Activated CD8-positive, alpha-beta T cell treated with anti-CD3 and anti-CD28 coated beads for 36 hours (primary cell): ENCODE measurements at regions not wholly inside any gene's neighbourhood (a gene's known extent, or its start where the extent isn't known, plus 50 kb on each side); places are given as distances from the start of the nearest gene placed in this dataset.

ENCODE experiments used
- ATAC-seq: fragments of 200-7000 bp; cut with Tn5 transposase; one replicate; pipeline ENCODE4 v1.10.0; 2021; ENCODE audit warnings: mild to moderate bottlenecking, moderate library complexity
- CTCF ChIA-PET: fragments of 350-600 bp; sonication (Branson Sonifier 250); formaldehyde crosslinking; loops from one replicate; lab custom pipeline; 2021; ENCODE audit warnings: antibody characterized with exemption; lab: Charles Lee
- POLR2A ChIA-PET: fragments of 350-600 bp; sonication (Branson Sonifier 250); formaldehyde crosslinking; loops from one replicate; lab custom pipeline; 2021; ENCODE audit warnings: antibody characterized with exemption; lab: Charles Lee
- DNase-seq: peaks from one replicate; pipeline ENCODE4 v3.0.0-alpha.2; 2020
- H3K27ac Mint-ChIP-seq: one replicate; pipeline ENCODE4 v1.8.0; 2021; ENCODE audit warnings: mild to moderate bottlenecking, mixed read lengths
- H3K27me3 Mint-ChIP-seq: one replicate; pipeline ENCODE4 v1.8.0; 2021; ENCODE audit warnings: mixed read lengths
- H3K36me3 Mint-ChIP-seq: one replicate; pipeline ENCODE4 v1.8.0; 2021; ENCODE audit warnings: low read depth, mixed read lengths
- H3K4me1 Mint-ChIP-seq: one replicate; pipeline ENCODE4 v1.8.0; 2021; ENCODE audit warnings: low read depth, mixed read lengths
- H3K4me3 Mint-ChIP-seq: one replicate; pipeline ENCODE4 v1.8.0; 2021; ENCODE audit warnings: mild to moderate bottlenecking, moderate library complexity, mixed read lengths
- H3K9me3 Mint-ChIP-seq: one replicate; pipeline ENCODE4 v1.8.0; 2021; ENCODE audit warnings: mixed read lengths
- intact Hi-C: fragments of 100-400 bp; cut with micrococcal nuclease; formaldehyde crosslinking; loops from one replicate; pipeline ENCODE4 v1.10.0; 2022
- TF ChIP-seq, protein P1 (sequence below): fragments of 200-600 bp; IDR thresholded peaks from one replicate; pipeline ENCODE4 v1.8.0; 2022; ENCODE audit warnings: antibody characterized with exemption, mild to moderate bottlenecking

- no peak overlapping the region for H3K27ac Mint-ChIP-seq
- TF ChIP-seq, protein P1, sequence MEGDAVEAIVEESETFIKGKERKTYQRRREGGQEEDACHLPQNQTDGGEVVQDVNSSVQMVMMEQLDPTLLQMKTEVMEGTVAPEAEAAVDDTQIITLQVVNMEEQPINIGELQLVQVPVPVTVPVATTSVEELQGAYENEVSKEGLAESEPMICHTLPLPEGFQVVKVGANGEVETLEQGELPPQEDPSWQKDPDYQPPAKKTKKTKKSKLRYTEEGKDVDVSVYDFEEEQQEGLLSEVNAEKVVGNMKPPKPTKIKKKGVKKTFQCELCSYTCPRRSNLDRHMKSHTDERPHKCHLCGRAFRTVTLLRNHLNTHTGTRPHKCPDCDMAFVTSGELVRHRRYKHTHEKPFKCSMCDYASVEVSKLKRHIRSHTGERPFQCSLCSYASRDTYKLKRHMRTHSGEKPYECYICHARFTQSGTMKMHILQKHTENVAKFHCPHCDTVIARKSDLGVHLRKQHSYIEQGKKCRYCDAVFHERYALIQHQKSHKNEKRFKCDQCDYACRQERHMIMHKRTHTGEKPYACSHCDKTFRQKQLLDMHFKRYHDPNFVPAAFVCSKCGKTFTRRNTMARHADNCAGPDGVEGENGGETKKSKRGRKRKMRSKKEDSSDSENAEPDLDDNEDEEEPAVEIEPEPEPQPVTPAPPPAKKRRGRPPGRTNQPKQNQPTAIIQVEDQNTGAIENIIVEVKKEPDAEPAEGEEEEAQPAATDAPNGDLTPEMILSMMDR: no peak
- ChIA-PET POLR2A (no interaction called here), CTCF (no interaction called here)
- H3K4me3 Mint-ChIP-seq: no peak overlapping the region
- ATAC-seq: no peak
- no peaks in the 10 kb centered on the region for H3K27me3 Mint-ChIP-seq
- no peaks in the 10 kb centered on the region for H3K9me3 Mint-ChIP-seq
- no peaks in the 10 kb centered on the region for H3K36me3 Mint-ChIP-seq
- no peak for DNase-seq
- intact Hi-C loops: no loop called here
- no peaks in the 10 kb centered on the region for H3K4me1 Mint-ChIP-seq
Measured at GRCh38 chr15:47296881-47297280, 420.4 kb upstream of the SEMA6D start.

- H3K4me1 Mint-ChIP-seq: no peaks in the 10 kb centered on the region
- ChIA-PET CTCF (interaction anchor here (1.5 kb wide), 1 partner anchor 28 kb away, joined by 3 read pairs; no protein-coding TSS in a partner anchor), POLR2A (interaction anchor here (1.2 kb wide), 1 partner anchor 12 kb away, joined by 3 read pairs; no protein-coding TSS in a partner anchor)
- intact Hi-C loops: no loop called here
- no peak for DNase-seq
- H3K9me3 Mint-ChIP-seq: no peaks in the 10 kb centered on the region
- TF ChIP-seq, protein P1: no peak
- no peak overlapping the region for H3K27ac Mint-ChIP-seq
- ATAC-seq: no peak
- H3K36me3 Mint-ChIP-seq: no peaks in the 10 kb centered on the region
- H3K4me3 Mint-ChIP-seq: no peak overlapping the region
- no peaks in the 10 kb centered on the region for H3K27me3 Mint-ChIP-seq
Measured at GRCh38 chr15:47299846-47300434, 417.4 kb upstream of the SEMA6D start.

DNA sequence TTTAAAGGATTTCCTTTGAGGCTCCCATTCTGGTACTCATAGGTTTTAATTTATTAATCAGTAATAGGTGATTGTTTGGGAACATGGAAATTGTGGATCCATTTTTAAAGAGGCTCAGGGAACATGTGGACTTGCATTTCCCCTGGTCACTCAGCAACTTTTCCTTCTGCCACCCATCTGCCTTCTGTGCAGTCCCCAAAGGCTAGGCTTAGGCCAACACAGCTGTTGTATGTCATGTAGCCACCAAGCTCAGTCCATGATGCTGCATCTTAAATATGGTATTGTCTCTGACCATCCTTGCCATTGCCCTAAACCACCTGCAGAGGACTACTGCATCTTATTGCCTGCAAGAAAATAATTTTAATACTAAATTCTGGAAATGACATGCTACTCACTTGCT, 416.7 kb upstream of the SEMA6D start:
- no peaks in the 10 kb centered on the region for H3K36me3 Mint-ChIP-seq
- ChIA-PET POLR2A (interaction anchor here (1.2 kb wide), 1 partner anchor 11 kb away, joined by 3 read pairs; no protein-coding TSS in a partner anchor), CTCF (interaction anchor here (1.5 kb wide), 1 partner anchor 28 kb away, joined by 3 read pairs; no protein-coding TSS in a partner anchor)
- no peaks in the 10 kb centered on the region for H3K27me3 Mint-ChIP-seq
- DNase-seq (no peak), ATAC-seq (no peak)
- H3K9me3 Mint-ChIP-seq: no peaks in the 10 kb centered on the region
- intact Hi-C loops: no loop called here
- H3K4me1 Mint-ChIP-seq: no peaks in the 10 kb centered on the region
- TF ChIP-seq, protein P1: no peak
- H3K27ac Mint-ChIP-seq: no peak overlapping the region
- H3K4me3 Mint-ChIP-seq: no peak overlapping the region

DNA sequence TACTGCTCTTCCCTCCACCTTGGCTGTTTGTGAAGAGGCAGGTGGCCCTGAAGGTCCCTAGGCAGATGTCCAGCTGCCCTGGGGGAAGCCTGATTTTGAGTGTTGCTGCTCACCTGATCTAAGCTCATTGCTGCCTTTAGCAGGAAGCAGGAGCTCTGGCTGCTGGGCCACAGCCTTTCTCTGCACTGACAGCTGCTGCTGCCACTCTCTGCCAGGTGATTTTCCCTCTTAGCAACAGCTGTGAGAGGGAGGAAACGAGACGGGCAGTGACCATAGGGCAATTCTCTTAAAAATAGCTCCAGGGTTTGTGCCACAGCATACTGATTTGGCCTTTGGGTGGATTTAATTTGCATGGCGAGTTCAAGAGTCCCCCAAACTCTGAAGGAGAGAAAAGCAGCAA, 415.8 kb upstream of the SEMA6D start:
- H3K27ac Mint-ChIP-seq: no peak overlapping the region
- TF ChIP-seq, protein P1: no peak
- intact Hi-C loops: no loop called here
- ChIA-PET POLR2A (no interaction called here), CTCF (no interaction called here)
- ATAC-seq: no peak
- no peaks in the 10 kb centered on the region for H3K36me3 Mint-ChIP-seq
- H3K4me1 Mint-ChIP-seq: no peaks in the 10 kb centered on the region
- no peaks in the 10 kb centered on the region for H3K9me3 Mint-ChIP-seq
- H3K4me3 Mint-ChIP-seq: no peak overlapping the region
- no peaks in the 10 kb centered on the region for H3K27me3 Mint-ChIP-seq
- no peak for DNase-seq

- H3K36me3 Mint-ChIP-seq: no peaks in the 10 kb centered on the region
- H3K27me3 Mint-ChIP-seq: no peaks in the 10 kb centered on the region
- DNase-seq (no peak), ATAC-seq (no peak)
- H3K4me3 Mint-ChIP-seq: no peak overlapping the region
- H3K27ac Mint-ChIP-seq: no peak overlapping the region
- TF ChIP-seq, protein P1: no peak
- H3K9me3 Mint-ChIP-seq: no peaks in the 10 kb centered on the region
- ChIA-PET CTCF (no interaction called here), POLR2A (no interaction called here)
- no peaks in the 10 kb centered on the region for H3K4me1 Mint-ChIP-seq
- intact Hi-C loops: no loop called here
Measured at GRCh38 chr15:47304656-47305055, 412.6 kb upstream of the SEMA6D start.
